H9 (cell line): ENCODE measurements at regions not wholly inside any gene's neighbourhood (a gene's known extent, or its start where the extent isn't known, plus 50 kb on each side); places are given as distances from the start of the nearest gene placed in this dataset.

Experiments
- DNase-seq: peaks from one replicate; pipeline ENCODE4 v3.0.0-alpha.2; 2017
- H2AFZ ChIP-seq: one replicate; pipeline ENCODE4 v1.6.1; 2013; ENCODE audit warnings: mild to moderate bottlenecking, low read length, control low read depth, moderate library complexity
- H2AK5ac ChIP-seq: 2 replicates; pipeline ENCODE4 v1.6.1; 2013; ENCODE audit warnings: low read length, control low read depth, mixed read lengths; ENCODE audit not compliant: insufficient read length
- H2BK120ac ChIP-seq: one replicate; pipeline ENCODE4 v1.6.1; 2013; ENCODE audit warnings: low read depth, mild to moderate bottlenecking, low read length, control low read depth, inconsistent platforms; ENCODE audit not compliant: poor library complexity, severe bottlenecking
- H2BK12ac ChIP-seq: 2 replicates; pipeline ENCODE4 v1.6.1; 2013; ENCODE audit warnings: low read length, control low read depth, mixed read lengths, low read depth; ENCODE audit not compliant: insufficient read length
- H2BK15ac ChIP-seq: 2 replicates; pipeline ENCODE4 v1.6.1; 2013; ENCODE audit warnings: low read depth, low read length, control low read depth
- H2BK20ac ChIP-seq: one replicate; pipeline ENCODE4 v1.6.1; 2013; ENCODE audit warnings: low read depth, mild to moderate bottlenecking, low read length, control low read depth, inconsistent platforms; ENCODE audit not compliant: poor library complexity, severe bottlenecking
- H2BK5ac ChIP-seq: 2 replicates; pipeline ENCODE4 v1.6.1; 2013; ENCODE audit warnings: low read length, control low read depth, mixed read lengths; ENCODE audit not compliant: insufficient read length
- H3K14ac ChIP-seq: 2 replicates; pipeline ENCODE4 v1.6.1; 2013; ENCODE audit warnings: low read length, control low read depth; ENCODE audit not compliant: insufficient read depth
- H3K18ac ChIP-seq: 2 replicates; pipeline ENCODE4 v1.6.1; 2013; ENCODE audit warnings: low read depth, mild to moderate bottlenecking, mixed read lengths, low read length, control low read depth; ENCODE audit not compliant: insufficient read length
- H3K23ac ChIP-seq: 2 replicates; pipeline ENCODE4 v1.6.1; 2013; ENCODE audit warnings: low read length, control low read depth, mixed read lengths, low read depth; ENCODE audit not compliant: insufficient read length
- H3K23me2 ChIP-seq: 2 replicates; pipeline ENCODE4 v1.6.1; 2013; ENCODE audit warnings: low read depth, mild to moderate bottlenecking, mixed read lengths, low read length, control low read depth; ENCODE audit not compliant: insufficient read length, poor library complexity, severe bottlenecking
- H3K27ac ChIP-seq: 2 replicates; pipeline ENCODE4 v1.5.1; 2013; ENCODE audit warnings: low read length, control low read depth, mixed read lengths, low read depth; ENCODE audit not compliant: insufficient read length
- H3K27me3 ChIP-seq: 2 replicates; pipeline ENCODE4 v1.6.1; 2013; ENCODE audit warnings: low read length, control low read depth, inconsistent platforms; ENCODE audit not compliant: insufficient read depth
- H3K4ac ChIP-seq: 2 replicates; pipeline ENCODE4 v1.6.1; 2013; ENCODE audit warnings: low read depth, mild to moderate bottlenecking, control low read depth, inconsistent platforms, low read length, moderate library complexity
- H3K4me1 ChIP-seq: 2 replicates; pipeline ENCODE4 v1.6.1; 2013; ENCODE audit warnings: low read length, control low read depth, inconsistent platforms; ENCODE audit not compliant: insufficient read depth
- H3K4me2 ChIP-seq: 2 replicates; pipeline ENCODE4 v1.6.1; 2013; ENCODE audit warnings: low read length, control low read depth, mixed read lengths; ENCODE audit not compliant: insufficient read length, insufficient read depth
- H3K56ac ChIP-seq: 2 replicates; pipeline ENCODE4 v1.6.1; 2013; ENCODE audit warnings: low read depth, mild to moderate bottlenecking, mixed read lengths, low read length, control low read depth; ENCODE audit not compliant: insufficient read length
- H3K79me1 ChIP-seq: 2 replicates; pipeline ENCODE4 v1.6.1; 2013; ENCODE audit warnings: low read depth, mild to moderate bottlenecking, moderate library complexity, low read length, control low read depth, inconsistent platforms; ENCODE audit not compliant: insufficient read depth, poor library complexity, severe bottlenecking
- H3K79me2 ChIP-seq: 2 replicates; pipeline ENCODE4 v1.6.1; 2013; ENCODE audit warnings: low read length, control low read depth, inconsistent platforms; ENCODE audit not compliant: insufficient read depth
- H3K9ac ChIP-seq: 2 replicates; pipeline ENCODE4 v1.6.1; 2013; ENCODE audit warnings: low read length, control low read depth, mixed read lengths; ENCODE audit not compliant: insufficient read length; ENCODE audit errors: extremely low read depth
- H3K9me3 ChIP-seq: one replicate; pipeline ENCODE4 v1.6.1; 2013; ENCODE audit warnings: low read depth, low read length, inconsistent platforms; ENCODE audit not compliant: control insufficient read depth
- H3T11ph ChIP-seq: one replicate; pipeline ENCODE4 v1.6.1; 2013; ENCODE audit warnings: mild to moderate bottlenecking, low read length, control low read depth, inconsistent platforms
- H4K20me1 ChIP-seq: one replicate; pipeline ENCODE4 v1.6.1; 2013; ENCODE audit not compliant: control insufficient read depth, insufficient read length, insufficient read depth
- H4K5ac ChIP-seq: 2 replicates; pipeline ENCODE4 v1.6.1; 2013; ENCODE audit warnings: low read depth, mild to moderate bottlenecking, mixed read lengths, low read length, control low read depth; ENCODE audit not compliant: insufficient read length
- H4K8ac ChIP-seq: replicated peaks from 2 replicates; pipeline ENCODE4 v1.6.1; 2013; ENCODE audit warnings: low read length, control low read depth, mixed read lengths, low read depth; ENCODE audit not compliant: insufficient read length
- H4K91ac ChIP-seq: 2 replicates; pipeline ENCODE4 v1.6.1; 2013; ENCODE audit warnings: low read depth, mild to moderate bottlenecking, moderate library complexity, mixed read lengths, low read length, control low read depth; ENCODE audit not compliant: insufficient read length
- H3K27ac Mint-ChIP-seq, 3 experiments: 2 replicates in 2 of 3; 3 replicates in 1 of 3; pipeline ENCODE4 v1.8.0; 2020 to 2021; ENCODE audit warnings: mixed read lengths in 3 of 3, mild to moderate bottlenecking in 1 of 3, moderate library complexity in 1 of 3
- H3K27me3 Mint-ChIP-seq: 2 replicates; pipeline ENCODE4 v1.8.0; 2021; ENCODE audit warnings: low read depth, mild to moderate bottlenecking, moderate library complexity, mixed read lengths
- H3K36me3 Mint-ChIP-seq, 3 experiments: 2 replicates in 2 of 3; 3 replicates in 1 of 3; pipeline ENCODE4 v1.8.0; 2020 to 2021; ENCODE audit warnings: low read depth in 3 of 3, mixed read lengths in 3 of 3; ENCODE audit not compliant: insufficient read depth in 1 of 3
- H3K4me1 Mint-ChIP-seq, 2 experiments: 2 replicates each; pipeline ENCODE4 v1.8.0; 2020; ENCODE audit warnings: mixed read lengths in 2 of 2
- H3K4me3 Mint-ChIP-seq, 2 experiments: 2 replicates in 1 of 2; 3 replicates in 1 of 2; pipeline ENCODE4 v1.8.0; 2020 to 2021; ENCODE audit warnings: mild to moderate bottlenecking in 2 of 2, mixed read lengths in 2 of 2, moderate library complexity in 1 of 2
- H3K9me3 Mint-ChIP-seq, 2 experiments: 2 replicates in 1 of 2; 3 replicates in 1 of 2; pipeline ENCODE4 v1.8.0; 2020; ENCODE audit warnings: mild to moderate bottlenecking in 2 of 2, mixed read lengths in 2 of 2, moderate library complexity in 1 of 2
- WGBS: extraction: QIAGEN DNeasy Blood & Tissue Kit; methylation state at CpG from one replicate; pipeline ENCODE4 v1.1.7; 2013; ENCODE audit warnings: missing lambda C conversion rate, low lambda C conversion rate, mixed read lengths; ENCODE audit not compliant: insufficient read length; ENCODE audit errors: extremely low coverage; 5-methylcytosine and 5-hydroxymethylcytosine counted together
- TF ChIP-seq, protein P1 (sequence below): fragments of 200-600 bp; sonication (generic); conservative IDR thresholded peaks from 3 replicates; pipeline ENCODE4 v1.8.0; 2021; ENCODE audit warnings: antibody characterized with exemption, mild to moderate bottlenecking

DNA sequence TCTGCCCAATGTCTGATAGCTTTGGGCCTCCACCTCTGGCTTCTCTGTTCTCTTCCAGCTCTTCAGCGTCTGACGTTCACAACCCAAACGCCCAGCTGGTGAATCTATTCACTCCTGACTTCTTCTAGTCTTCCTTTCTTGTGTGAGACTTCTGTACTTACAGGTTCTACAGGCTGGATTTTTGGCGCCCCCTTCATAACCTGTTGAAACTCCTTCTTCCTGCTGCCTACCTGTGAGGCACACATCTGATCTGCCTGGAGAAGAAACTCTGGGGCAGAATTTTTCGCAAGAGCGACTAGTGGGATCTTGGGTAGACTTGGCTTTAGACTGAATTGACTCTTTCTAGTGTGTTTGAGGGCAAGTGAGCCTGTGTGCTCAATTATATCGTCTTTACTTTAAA, 249.3 kb downstream of the REEP3 start:
- H3K27ac ChIP-seq = no peak overlapping the region
- no peak overlapping the region for H2AK5ac ChIP-seq
- Mint-ChIP-seq H3K4me3 (no peak overlapping the region), H3K36me3 (no peaks in the 10 kb centered on the region), H3K27me3 (no peaks in the 10 kb centered on the region), H3K9me3 (no peaks in the 10 kb centered on the region), H3K4me1 (peaks cover 10 to 14% of the 10 kb centered on the region in 2 experiments), H3K27ac (no peak overlapping the region)
- H3K27me3 ChIP-seq = no peaks in the 10 kb centered on the region
- H3K14ac ChIP-seq = no peak overlapping the region
- H2AFZ ChIP-seq = no peak overlapping the region
- H4K5ac ChIP-seq = no peak overlapping the region
- no peaks in the 10 kb centered on the region for H3K9me3 ChIP-seq
- no peak overlapping the region for H3K23ac ChIP-seq
- peaks cover 5% of the 10 kb centered on the region; the same call in 1 of the 2 replicates for H3K4me1 ChIP-seq
- no peak overlapping the region for H2BK20ac ChIP-seq
- H2BK120ac ChIP-seq = no peak overlapping the region
- no peak for DNase-seq
- no peak overlapping the region for H3K4ac ChIP-seq
- no peak overlapping the region for H3K56ac ChIP-seq
- no peak overlapping the region for H4K91ac ChIP-seq
- no peak overlapping the region for H3K9ac ChIP-seq
- no peak overlapping the region for H2BK12ac ChIP-seq
- no peak overlapping the region for H2BK15ac ChIP-seq
- H3T11ph ChIP-seq = no peak overlapping the region
- H4K20me1 ChIP-seq = no peaks in the 10 kb centered on the region
- WGBS = no CpG with 5 or more reads among the region's 7 CpGs
- no peaks in the 10 kb centered on the region for H3K23me2 ChIP-seq
- no peak overlapping the region for H3K4me2 ChIP-seq
- no peak overlapping the region for H2BK5ac ChIP-seq
- no peaks in the 10 kb centered on the region for H3K79me1 ChIP-seq
- TF ChIP-seq, protein P1, sequence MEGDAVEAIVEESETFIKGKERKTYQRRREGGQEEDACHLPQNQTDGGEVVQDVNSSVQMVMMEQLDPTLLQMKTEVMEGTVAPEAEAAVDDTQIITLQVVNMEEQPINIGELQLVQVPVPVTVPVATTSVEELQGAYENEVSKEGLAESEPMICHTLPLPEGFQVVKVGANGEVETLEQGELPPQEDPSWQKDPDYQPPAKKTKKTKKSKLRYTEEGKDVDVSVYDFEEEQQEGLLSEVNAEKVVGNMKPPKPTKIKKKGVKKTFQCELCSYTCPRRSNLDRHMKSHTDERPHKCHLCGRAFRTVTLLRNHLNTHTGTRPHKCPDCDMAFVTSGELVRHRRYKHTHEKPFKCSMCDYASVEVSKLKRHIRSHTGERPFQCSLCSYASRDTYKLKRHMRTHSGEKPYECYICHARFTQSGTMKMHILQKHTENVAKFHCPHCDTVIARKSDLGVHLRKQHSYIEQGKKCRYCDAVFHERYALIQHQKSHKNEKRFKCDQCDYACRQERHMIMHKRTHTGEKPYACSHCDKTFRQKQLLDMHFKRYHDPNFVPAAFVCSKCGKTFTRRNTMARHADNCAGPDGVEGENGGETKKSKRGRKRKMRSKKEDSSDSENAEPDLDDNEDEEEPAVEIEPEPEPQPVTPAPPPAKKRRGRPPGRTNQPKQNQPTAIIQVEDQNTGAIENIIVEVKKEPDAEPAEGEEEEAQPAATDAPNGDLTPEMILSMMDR = peak; percentile 36; the same call in 2 of the 3 replicates
- H4K8ac ChIP-seq = no peak overlapping the region
- no peak overlapping the region for H3K18ac ChIP-seq
- H3K79me2 ChIP-seq = no peaks in the 10 kb centered on the region; the same call in 1 of the 2 replicates
